NCI-H2196 treated with DMSO at 0.1 percent for 48 hours (cell line): ENCODE measurements at regions not wholly inside any gene's neighbourhood (a gene's known extent, or its start where the extent isn't known, plus 50 kb on each side); places are given as distances from the start of the nearest gene placed in this dataset.

ENCODE experiments used
- DNase-seq: peaks from one replicate; lab custom pipeline; 2025; ENCODE audit not compliant: unreplicated experiment; lab: John Stamatoyannopoulos, UW

DNA sequence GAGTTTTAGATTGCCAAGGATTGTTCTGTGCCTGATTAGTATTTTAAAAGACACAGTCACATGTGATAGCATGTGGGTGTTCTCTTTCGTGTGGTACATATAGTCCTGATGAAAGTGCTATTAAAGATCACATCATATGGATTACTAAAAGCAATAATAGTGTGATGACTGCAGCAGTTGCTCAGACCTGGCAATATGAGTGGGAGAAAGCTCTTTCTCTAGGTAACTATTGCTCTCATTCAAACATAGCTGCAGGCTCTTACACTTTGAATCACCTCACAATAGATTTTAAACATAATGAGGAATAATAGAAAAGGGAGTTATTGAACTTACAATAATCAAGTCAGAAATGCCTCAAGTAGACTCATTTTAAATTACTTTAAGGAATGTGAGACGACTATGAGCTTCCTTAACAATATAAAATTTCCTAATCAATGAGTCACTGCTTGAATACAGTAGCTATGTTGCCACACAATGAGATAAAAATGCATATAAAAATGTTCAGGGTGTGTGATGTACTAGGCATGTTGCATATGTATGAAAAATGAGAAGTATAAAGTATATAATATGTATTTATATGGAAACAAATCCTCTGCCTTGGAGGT is 452.1 kb downstream of the TMX3 start:
- DNase-seq = no peak

DNA sequence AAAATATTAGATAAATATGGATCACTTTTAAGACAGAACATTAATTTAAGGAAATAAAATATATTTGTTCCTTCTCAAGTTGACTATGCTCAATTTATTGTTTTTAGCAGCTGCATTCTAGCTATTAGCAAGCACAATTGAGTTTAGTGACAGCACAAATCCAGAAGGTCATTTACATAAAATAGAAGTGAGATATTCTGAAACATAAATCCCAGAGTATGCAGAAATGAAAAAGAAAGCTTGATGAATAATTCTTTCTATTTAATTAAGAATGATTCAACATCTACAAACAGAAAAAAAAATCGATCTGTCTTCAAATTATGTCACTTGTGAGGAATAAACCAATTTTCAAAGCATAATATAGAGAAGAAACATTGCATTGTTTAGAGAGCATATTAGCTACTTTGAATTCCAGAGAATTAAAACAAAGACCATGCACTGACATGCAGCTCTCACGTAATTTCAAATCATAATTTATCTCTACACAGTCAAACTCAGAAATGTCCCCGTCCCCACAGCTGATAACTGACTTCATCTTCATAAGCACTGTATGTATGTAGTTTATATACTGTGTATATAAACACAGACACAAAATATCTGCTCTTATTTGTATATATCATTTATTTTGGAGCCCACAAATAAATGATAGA is 458.4 kb downstream of the TMX3 start:
- DNase-seq = no peak

DNA sequence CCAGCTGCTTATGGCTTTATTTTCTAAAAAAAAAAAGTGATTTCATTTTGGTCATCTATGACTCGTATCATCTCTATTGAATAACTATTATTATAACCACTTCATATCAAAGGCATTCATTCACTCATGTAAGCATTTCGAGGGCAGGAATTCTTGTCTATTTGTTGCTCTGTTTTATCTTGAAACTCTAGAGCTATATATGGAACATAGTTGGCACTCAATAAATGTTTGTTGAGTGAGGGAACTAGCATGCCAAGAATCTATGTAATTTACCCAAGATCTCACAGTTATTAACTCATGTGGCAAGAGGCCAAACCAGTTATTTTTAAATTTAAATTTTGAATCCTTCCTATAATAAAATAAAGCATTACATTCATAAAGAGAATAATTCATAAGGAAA is 470.1 kb downstream of the TMX3 start:
- DNase-seq = no peak

DNA sequence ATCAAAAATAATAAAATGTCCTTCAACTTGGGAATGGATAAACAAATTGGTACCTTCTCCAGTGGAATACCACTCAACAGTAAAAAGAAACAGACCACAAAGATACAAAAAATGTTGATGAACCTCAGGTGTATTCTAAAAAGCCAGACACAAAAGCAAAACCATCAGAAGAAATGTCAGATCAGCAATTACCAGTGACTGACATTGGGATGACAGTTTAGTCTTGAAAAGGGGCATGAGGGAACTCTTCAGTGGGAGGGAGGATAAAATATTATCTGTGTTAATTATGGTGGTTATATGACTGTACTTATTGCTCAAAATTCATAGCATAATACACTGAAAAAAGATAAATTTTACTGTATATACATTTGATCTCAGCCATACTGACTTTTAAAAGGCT is 473.0 kb downstream of the TMX3 start:
- no peak for DNase-seq

DNA sequence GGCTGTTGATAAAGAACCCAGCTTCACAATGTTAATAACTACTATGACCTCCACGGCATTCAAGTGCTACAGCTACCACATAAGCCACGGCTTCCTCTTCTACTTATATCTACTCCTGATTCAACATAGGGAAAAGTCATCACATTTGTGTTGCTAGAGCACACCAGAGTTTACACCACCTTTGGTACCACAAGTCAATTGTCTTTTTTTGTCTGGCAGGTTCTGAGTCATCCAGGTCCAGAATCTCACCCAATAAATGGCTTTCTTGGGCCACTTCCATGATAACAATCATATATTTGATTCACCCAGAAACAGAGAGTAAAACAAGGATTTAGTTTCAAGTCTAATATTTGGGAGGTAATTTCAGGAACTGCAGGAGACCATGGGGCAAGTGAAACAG is 480.2 kb downstream of the TMX3 start:
- DNase-seq = no peak

- no peak for DNase-seq
Observed at GRCh38 chr18:68234131-68234530, 480.8 kb downstream of the TMX3 start.

DNA sequence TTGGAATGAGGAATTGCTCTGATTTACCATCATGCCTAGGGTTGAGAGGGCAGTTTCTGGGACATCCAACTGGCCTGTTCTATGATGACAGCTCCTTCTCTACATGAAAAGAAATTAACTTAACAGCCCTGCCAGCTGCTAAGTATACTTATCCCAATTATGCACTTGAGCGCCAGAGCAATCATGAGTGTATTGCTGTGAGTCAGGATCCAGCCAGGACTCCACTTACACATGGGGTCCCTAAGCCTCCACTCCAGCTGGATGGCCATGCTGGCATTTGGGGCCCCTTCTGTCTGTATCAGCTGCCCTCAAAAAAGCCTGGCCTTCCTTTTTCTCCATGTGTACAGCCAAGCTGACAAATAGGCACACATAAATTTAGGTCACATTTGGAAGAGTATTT is 481.9 kb downstream of the TMX3 start:
- DNase-seq = no peak

DNA sequence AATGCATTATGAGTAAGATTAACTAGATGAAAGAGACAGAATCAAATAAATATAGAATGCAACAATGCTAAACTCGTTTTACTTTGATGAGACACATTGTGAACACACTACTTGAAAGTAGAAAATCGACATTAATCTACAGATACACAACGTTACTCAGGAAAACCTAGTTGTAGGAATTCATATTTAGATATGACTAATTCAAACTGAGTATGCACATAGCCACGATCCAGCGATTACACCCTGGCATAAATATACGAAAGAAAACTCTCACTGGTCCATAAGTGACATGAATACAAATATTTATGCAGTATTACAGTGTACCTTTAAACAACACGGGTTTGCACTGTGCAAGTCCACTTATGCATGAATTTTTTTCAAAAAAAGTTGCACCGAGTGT is 485.6 kb downstream of the TMX3 start:
- DNase-seq = no peak

DNA sequence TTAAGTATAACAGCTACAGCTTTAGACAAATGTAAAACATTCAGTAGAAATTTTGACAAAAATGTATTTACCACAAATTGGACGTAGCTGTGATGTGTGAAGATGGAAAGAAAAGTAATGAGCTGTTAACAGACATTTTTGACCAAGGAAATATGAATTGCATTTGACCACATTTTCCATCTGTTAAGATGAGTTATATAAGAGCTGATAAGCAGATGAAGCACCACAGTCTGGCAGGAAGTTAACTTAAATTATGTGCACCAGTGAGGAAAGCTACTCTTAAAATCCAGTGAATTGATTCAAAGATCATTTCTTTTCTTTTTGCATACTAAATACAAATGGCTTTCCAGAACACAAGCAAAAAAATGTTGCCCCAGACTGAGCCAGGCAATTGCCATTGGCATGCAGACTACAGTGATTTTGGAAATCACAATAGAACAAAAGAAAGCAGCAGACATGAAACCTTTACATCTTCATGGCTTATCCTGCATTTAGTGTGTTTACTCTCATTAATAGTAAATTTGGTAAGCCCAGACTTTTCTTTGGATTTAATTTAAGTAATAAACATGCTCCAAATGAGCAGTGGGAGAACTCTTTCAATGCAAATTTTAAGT is 493.7 kb downstream of the TMX3 start:
- no peak for DNase-seq

DNA sequence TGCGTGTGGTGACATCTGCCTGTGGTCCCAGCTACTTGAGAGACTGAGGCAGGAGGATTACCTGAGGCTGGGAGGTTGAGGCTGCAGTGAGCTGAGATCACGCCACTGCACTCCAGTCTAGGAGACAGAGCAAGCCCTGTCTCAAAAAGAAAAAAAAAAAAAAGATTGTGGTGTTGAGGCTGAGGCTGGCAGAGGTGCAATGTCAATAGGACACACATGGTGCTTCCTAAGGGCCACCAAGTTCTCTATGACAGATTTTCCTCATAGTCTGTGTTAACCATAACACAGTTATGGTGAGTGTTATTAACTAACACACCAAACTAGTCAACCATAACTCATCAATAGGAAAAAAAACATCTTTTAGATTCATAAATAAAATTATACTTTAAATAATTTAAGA is 494.4 kb downstream of the TMX3 start:
- no peak for DNase-seq

DNA sequence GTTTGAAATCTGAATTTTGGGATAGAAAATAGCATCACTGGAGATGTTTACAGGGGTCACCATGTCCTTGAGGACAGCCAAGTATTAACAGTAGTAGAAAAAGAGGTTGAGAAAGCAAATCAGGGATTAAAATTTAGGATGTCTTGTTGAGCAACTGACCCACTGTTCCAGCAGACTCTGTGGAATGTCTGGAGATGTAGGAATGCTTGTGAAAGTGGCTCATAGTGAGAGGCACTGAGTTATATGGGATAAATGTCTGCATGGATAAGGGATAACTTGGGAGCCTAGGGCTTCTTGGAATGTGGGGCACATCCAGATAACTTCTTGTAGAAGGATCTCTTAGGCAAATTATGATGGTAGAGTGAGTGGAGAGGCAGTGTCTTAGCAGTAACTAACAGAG is 495.0 kb downstream of the TMX3 start:
- DNase-seq = no peak

DNA sequence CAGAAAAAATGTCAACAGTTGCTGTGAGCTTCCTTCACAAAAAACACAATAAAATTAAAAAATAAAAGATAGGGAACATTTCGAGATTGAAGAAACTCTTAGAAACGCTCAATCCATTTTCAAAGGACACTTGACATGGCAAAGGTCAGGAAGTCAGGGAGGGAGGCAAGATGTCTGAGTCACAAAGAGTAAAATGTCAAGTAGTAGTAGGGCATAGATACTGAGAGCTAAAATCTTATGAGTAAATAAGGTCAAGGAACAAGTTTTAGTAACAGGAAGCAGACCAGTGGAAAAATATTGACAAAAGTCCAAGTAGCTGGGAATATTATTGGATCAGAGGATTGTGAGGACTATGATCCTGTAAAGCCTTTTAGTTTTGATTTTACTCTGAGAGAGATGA is 495.6 kb downstream of the TMX3 start:
- no peak for DNase-seq

DNA sequence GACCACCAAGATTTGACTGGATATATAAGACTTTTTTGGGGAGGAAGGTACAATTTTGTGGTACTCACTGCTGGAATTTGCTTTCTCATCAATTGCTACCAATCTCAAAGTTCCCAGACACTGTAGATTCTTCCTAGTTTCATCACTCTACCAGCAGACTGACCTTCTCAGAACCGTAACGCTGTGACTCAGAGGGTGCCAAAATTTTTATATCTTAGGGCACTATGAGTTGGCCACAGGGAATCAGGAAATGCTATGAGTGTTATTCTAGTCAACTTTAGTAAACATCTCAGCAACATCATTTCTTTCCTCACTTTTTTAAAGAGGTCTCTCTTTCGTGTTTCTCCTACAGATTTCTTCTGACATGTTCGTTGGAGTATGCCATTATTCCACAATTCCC is 499.0 kb downstream of the TMX3 start:
- no peak for DNase-seq

DNA sequence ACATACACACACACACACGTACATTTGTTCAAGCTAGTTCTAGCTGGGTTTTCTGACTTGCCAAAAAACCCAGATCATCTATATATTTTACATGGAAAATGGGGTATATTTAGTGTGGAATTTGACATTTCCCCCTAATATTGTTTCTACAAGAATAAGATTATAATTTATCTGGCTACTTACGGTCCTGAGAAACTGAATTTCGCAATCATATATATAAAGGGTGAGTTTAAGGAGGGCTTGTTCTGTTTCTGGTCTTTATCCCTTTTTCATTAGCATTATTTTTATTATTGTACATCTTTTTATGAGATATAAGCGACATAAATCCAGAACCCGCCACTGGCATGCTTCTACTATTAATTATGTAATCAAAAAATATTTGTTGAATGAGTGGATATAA is 528.9 kb downstream of the TMX3 start:
- DNase-seq = no peak

DNA sequence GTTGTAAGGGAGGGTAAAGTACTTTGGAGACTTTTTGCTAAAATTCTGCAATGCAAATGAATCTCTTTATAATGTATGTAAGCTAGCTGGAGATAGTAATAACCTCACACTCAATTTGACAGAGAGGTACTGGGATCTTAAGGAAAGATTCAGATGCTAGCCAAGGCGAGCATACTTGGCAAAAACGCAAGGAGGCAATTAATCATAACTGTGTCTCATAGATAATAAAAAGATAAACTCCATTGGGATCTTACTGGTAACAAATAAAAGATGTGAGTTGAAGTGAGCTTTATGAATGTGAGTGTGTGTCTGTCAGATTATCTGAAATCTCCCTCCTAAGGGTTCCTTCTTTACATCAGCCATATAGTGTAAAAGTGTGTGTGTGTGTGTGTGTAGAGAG is 533.0 kb downstream of the TMX3 start:
- DNase-seq = no peak

GRCh38 chr18:68179811-68180210 is 535.1 kb downstream of the TMX3 start:
- DNase-seq = no peak

- no peak for DNase-seq
Observed at GRCh38 chr18:68178921-68179320, 536.0 kb downstream of the TMX3 start.

DNA sequence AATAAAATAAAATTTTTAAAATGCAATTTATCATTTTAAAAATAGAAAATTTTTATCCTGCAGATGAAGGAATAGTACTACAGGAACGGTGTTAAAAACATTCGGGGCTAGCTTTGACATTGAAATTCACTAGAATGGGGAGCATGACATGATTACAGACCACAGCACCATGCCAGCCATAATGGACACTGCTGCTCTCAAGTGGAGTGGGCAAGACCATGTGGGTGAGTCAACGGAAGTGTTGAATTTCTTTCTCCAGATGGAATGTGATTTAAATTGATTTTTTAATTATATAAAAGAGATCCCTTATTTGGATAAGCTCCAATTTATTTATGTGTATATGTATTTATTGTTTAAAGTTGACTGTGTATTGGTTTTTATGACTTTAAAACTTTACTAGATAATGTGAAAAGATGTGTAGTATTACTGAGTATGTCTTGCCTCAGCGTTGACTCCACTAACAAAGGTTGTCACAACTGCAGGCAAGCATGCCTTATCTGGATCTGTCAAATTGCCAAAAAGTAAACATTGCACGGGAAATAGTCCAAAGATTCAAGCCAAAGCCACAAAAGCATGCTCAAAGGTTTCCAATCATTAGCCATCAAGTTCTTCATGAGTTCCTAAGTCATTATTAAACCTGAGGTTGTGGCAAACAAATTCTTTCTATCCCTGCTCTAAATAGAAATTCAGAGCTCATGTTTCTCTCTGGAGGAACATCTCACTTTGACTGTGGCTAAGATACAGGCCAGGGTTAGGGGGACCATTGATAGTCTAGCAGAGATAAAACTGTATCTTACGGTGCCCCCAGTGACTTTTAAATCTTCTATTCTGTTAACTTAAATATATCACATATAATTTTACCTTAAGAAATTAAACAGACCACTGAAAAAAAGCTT is 536.9 kb downstream of the TMX3 start:
- no peak for DNase-seq

DNA sequence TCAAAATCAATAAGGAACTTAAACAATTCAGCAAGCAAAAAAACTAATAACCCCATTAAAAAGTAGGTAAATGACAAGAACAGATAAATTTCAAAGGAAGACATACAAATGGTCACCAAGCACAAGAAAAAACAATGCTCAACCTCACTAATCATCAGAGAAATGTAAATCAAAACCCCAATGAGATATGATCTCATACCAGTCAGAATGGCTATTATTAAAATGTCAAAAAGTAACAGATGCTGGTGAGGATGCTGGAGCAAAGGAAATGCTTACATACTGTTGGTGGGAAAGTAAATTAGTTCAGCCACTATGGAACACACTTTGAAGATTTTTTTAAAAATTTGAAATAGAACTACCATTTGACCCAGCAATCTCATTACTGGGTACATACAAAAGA is 538.0 kb downstream of the TMX3 start:
- DNase-seq = no peak

- DNase-seq = no peak
Observed at GRCh38 chr18:68172842-68173549, 541.9 kb downstream of the TMX3 start.

DNA sequence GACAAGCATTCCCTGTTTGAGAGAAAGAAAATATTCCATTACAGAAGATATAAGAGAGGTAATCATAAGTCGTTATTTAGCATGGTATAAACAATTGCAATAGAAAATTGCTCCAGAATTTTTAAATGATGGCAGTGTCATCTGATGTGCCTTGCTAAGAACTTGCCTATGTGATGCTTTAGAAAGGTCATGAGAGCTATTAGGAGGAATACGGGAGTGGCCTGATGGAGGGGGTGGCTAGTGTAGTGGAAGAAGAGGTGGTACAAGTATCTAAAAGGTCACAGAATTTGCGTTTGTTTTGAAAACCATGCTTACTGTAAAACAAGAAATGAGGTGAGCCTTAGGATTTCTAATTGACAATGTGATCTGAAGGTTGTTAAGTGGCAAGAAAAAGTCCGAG is 550.0 kb downstream of the TMX3 start:
- DNase-seq = no peak
